22Rv1 (cell line): ENCODE measurements at regions not wholly inside any gene's neighbourhood (a gene's known extent, or its start where the extent isn't known, plus 50 kb on each side); places are given as distances from the start of the nearest gene placed in this dataset.

Experiments used
- H3K27ac ChIP-seq: fragments of 450-650 bp; 2 replicates; pipeline ENCODE4 v1.5.1; 2017
- ZFX ChIP-seq: fragments of 450-650 bp; IDR thresholded peaks from 2 replicates; pipeline ENCODE4 v1.6.1; 2017; ENCODE audit warnings: antibody characterized with exemption, borderline replicate concordance
- TF ChIP-seq, protein P1 (sequence below): fragments of 450-650 bp; IDR thresholded peaks from 2 replicates; pipeline ENCODE4 v1.5.1; 2017; ENCODE audit warnings: mild to moderate bottlenecking

DNA sequence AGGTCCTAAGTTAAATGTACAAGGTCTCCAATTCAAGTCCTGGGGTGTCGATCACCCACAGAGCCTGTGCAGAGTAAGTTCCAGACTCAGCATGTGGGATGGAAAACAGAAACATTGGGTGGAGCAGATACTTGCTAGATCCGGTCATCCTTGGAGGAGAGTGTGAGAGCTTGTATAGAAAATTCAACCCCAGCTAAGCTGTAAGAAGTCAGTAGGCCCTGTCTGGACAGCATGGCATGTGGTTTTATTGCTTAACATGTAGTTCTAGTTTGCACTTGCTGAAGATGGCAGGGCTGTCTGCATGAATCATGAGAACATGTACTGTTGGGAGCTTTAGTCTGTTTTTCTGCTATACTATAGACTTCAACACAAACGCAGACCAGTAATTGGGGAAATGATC is 189.6 kb upstream of the RMP24 start:
- TF ChIP-seq, protein P1, sequence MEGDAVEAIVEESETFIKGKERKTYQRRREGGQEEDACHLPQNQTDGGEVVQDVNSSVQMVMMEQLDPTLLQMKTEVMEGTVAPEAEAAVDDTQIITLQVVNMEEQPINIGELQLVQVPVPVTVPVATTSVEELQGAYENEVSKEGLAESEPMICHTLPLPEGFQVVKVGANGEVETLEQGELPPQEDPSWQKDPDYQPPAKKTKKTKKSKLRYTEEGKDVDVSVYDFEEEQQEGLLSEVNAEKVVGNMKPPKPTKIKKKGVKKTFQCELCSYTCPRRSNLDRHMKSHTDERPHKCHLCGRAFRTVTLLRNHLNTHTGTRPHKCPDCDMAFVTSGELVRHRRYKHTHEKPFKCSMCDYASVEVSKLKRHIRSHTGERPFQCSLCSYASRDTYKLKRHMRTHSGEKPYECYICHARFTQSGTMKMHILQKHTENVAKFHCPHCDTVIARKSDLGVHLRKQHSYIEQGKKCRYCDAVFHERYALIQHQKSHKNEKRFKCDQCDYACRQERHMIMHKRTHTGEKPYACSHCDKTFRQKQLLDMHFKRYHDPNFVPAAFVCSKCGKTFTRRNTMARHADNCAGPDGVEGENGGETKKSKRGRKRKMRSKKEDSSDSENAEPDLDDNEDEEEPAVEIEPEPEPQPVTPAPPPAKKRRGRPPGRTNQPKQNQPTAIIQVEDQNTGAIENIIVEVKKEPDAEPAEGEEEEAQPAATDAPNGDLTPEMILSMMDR, result no peak
- TF ChIP-seq ZFX, result no peak
- H3K27ac ChIP-seq, result no peak overlapping the region

DNA sequence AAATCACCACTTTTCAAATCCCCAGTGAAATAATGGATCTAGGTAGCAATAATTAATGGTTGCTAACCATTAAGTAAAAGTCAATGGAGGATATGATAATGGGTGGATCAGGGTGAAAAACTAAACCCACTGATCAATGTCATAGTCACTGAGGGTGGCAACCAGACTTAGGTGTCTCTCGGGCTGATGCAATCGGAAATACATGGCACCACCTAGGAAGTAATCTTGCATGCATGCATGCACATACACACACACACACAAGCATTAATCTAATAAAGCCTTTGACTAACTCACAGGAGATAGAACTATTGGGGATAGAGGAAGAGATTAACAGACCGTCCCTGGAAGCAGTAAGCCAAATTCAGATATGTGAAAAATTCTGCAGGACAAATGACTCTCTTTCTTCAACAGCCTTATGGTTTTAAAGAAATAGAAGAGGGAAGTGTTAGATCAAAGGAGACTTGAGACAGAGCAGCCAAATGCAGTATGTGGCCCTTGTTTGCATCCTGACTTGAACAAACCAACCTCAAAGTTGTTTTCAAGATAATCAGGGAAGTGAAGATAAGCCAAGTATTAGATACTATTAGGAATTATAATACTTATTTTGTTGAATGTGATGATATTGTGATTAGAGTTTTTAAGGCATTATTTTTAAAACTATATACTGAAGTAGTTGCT is 186.0 kb upstream of the RMP24 start:
- no peak overlapping the region for H3K27ac ChIP-seq
- TF ChIP-seq ZFX, result no peak
- TF ChIP-seq, protein P1, result no peak

DNA sequence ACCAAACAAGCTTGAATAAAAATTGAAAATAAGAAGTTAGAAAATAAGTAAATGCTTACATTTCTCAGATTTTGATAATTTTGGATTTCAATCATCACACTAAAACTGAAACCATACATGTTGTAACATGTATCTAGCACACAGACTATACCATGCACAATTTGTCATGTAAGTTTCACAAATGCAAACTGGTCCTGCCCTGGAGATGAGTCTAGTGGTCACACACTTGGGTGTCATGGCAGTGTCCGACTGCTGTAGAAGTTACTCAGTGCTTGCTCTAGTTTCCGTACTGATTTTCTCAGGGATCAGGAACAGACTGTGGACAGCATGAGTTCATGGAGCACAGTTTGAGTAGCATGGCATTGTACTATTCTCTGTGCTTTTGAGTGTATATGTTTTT is 182.9 kb upstream of the RMP24 start:
- no peak overlapping the region for H3K27ac ChIP-seq
- TF ChIP-seq, protein P1, result no peak
- no peak for TF ChIP-seq ZFX

DNA sequence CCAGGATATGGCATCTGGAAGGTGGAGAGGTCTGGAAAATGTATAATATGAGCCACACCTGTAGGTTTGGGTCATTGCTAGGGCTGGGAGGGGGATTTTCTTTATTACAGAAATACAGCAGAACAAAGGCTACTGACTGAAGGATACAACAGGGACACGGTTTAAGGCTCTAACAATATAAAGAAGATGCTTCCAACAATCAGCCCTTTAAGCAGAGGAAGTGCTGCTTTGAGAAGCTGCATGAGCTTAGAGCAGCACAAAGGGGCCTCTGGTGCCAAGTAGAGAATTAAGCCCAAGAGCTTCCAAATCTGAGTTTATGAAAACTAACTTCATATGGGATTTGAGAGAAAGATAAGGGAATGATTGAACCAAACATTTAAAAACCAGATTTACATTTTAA is 174.5 kb upstream of the RMP24 start:
- TF ChIP-seq ZFX, result no peak
- TF ChIP-seq, protein P1, result no peak
- no peak overlapping the region for H3K27ac ChIP-seq

DNA sequence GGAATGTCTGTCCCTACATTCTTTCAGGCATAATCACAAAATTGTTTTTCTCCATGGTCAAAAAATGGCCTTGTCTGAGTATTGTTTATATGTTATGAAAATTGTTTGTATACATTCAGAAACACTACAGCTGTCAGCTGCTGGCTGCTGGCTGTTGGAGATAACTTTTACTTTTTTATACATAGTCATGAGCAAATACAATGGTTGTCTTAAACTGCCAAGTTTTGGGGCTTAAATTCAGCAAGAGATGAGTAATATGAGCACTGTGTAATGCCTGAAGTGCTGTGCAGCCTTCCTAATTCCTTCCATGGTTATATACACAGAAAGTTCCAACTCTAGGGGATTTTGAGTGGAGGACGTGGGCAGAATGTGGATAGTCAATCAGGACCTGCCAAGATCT is 168.9 kb upstream of the RMP24 start:
- H3K27ac ChIP-seq, result no peak overlapping the region

DNA sequence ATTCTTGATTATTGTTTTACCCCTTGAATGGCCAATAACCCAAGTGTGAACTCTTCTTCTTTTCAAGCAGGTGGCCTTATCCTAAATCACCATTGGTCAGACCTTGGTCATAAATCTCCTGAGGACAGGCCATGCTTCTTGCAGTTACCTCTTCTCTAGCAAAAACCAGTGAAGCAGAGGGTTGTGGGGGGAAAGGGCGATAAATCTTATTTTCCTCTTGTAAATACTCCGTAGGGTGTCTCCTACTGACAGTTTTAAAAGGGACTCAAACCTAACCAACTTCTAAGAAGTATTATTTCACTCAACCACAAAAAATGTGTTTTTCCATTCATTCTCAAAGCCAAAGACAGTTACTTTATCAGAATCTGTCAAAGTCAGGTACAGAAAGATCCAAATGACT is 168.1 kb upstream of the RMP24 start:
- H3K27ac ChIP-seq, result no peak overlapping the region
- TF ChIP-seq ZFX, result no peak
- TF ChIP-seq, protein P1, result no peak

More for the DNA sequence above, 168.9 kb upstream of the RMP24 start:
- TF ChIP-seq, protein P1, result no peak
- TF ChIP-seq ZFX, result no peak

DNA sequence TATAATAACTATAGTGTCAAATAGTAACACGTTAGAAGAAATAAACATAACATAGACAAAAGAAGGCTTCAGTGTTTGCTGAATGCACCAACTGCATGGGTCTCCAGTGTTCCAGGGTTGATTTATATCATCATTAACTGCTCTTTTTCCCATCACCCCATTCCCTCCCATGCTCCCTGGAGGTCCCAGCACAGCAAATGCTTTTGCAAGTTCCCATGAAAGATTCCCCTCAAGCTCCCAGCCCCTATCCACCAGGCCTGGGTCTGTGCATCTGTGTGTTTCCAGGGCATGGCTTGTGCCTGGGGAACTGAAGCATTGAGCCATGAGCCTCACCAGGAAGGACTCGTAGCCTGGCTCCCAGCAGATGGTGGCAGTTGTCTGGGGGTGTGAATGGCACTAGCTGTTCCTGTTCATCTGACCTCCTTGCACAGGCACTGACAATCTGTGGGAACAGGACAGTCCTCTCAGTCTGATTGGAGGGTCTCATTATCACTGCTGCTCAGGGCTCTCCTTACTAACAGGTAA is 164.6 kb upstream of the RMP24 start:
- TF ChIP-seq, protein P1, result no peak
- TF ChIP-seq ZFX, result no peak
- no peak overlapping the region for H3K27ac ChIP-seq
